ENCODE measurements at regions not wholly inside any gene's neighbourhood (a gene's known extent, or its start where the extent isn't known, plus 50 kb on each side); places are given as distances from the start of the nearest gene placed in this dataset.
"Not testable (repeated sequence)": the region's sequence is repeated elsewhere in the genome, so short reads cannot be mapped to it uniquely, and the experiment has no call there.

DNA sequence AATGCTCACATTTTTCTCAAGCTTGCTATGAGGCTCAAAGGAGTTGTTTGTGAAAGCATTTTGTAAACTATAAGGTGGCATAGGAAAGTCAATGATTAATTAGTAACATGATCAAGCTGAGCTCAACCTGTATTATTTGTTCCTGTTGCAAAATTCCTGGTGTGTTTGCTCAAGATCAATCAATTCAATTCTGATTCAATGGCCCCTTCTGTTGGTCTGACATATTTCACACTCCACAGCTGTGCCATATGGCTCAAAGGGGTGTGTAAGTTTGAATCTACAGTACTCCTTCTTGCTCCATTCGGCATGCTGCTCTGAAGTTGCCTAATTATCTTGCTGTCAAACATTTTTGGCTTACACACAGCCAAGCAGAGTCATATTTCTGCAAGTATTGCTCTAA, 341.6 kb upstream of the LRP1B start:
- no peak for ATAC-seq

DNA sequence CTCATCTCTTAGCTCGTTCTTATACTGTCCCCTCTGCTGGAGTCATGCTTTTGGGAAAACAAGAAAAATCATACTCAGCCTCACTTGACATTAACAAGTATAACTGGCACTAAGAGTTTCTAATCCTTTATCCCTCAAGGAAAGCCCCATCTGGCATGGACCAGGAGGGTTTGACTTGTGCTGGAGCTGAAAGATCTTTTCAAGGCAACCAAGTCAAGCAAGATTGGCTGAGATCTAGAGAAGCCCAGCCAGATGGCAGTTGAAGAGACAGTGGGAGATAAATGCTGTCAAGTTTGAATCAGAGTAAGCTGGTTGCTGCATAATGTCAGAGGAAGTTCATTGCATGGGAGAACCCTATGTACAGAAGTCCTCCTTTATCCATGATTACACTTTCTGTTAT, 336.5 kb upstream of the LRP1B start:
- no peak for ATAC-seq

DNA sequence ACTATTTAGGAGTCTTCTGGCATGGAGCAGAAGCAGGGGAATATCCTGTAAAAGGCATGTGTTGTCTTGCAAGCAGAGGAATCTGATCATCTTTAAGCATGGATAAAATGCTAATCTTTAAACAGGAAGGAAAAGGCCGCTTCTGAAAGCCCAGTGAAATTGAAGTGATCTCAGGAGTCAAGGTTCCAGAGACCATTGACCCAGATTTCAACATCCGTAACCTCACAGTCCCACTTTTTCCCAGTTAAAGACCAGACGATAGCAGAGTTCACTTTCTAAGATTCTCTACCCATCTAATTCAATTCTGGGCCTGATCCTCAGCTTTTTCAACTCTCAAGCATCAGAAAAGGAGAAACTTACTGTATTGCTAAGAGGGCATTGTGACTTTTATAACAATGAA, 332.2 kb upstream of the LRP1B start:
- no peak for ATAC-seq

DNA sequence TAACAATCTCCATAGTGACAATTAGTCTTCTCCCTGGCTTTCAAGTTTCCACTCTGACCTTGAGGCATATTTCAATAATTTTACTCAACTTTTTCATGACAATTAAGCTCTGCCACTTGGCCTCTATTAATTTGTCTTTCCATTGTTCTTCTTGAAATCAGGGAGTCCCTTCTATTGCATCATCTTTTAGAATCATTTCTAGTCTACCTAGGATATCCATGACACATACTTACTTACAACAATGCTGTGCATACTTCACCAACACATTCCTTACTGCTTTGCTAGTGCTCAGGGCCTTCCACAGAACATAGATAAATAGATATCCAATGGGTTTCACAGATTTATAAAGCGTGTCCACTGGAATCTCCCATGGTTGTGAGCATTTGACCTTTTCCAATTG, 331.5 kb upstream of the LRP1B start:
- no peak for ATAC-seq

DNA sequence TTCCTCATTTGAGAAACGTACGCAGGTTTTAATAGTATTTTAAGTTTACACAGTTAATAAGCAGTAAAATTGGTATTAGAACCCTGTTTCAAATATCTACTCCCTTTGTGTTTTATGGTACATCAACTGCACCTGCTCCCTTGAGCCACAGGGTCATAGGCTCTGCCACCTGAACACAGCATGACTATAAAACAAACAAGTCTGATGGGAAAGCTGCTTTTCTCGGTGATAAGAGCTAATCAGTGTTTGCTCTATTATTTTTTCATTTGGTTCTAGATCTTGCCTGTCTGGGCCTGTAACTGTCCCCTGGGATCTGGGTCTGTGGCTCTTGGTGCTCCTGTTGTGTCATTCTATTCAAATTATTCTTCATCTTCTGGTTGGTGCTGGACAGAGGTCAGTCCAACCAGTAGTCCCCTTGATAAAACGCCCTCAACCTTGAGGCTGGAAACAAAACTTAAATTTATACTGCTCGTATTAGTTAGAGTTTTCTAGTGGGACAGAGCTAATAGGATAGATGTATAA, 314.8 kb upstream of the LRP1B start:
- no peak for ATAC-seq

DNA sequence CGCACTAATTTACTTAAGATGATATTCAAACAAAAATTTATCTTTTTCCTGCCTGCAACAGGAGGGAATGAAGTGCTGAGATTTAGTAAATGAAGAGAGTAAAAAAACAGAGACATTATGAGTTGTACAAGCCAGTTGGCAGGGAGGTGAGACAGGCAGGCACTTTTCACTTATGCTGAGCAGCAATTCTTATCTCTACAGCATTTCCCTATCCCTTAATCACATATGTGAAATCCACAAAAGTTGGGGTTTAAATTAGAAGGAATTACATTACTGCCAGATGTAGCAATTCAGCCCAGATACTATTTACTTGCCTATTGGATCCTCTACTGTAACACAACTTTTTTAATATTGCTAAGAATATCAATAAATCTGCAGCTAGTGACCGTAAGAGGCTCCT, 314.2 kb upstream of the LRP1B start:
- ATAC-seq, result no peak

DNA sequence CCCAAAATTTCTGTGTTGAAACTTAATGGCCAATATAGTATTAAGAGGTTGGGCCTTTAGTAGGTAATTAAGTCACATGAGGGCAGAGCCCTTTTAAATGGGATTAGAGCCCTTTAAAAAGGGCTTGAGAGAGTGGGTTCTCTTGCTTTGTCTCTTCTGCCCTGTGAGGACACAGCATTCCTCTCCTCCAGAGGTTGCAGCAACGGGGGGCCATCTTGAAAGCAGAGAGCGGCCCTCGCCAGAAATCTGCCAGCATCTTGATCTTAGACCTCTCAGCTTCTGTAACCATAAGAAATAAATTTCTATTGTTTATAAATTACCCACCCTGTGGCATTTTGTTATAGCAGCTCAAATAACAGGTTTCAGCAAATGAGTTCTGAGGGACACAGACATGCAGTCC, 305.0 kb upstream of the LRP1B start:
- ATAC-seq, result no peak

DNA sequence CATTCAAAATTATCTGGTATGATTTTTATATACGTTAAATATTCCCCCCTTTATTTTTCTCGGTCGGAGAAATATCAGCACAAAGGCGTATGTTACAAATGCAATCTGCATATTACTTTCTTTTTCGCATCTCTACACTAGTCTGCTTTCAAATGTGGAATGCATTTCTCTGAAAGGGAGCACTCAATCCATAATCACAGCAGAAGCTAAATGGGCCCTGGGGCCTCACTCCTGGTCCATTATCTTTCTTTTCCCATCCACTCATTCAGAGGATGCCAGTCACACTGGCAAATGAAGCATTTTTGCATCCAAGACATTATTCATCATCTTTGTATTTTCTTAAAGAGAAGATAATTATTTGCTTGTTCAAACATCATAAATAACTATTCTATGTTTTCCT, 295.2 kb upstream of the LRP1B start:
- ATAC-seq, result no peak

DNA sequence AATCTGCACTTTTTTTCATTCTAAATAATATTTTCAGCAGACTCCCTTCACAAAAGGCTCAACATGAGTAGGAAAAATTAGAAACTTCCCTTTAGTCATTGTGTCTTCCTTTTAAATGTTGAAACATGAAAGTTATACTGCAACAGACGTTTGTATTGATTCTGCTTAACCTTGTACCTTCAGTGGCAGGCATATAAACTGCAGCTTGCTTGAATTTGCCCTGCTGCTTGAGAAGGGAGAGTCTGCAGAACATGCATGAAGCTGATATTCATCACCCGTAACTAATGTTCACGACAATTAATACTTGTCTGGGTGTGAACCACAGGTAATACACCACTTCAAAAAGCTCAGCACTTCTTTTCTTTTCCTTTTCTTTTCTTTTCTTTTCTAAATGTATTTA, 294.7 kb upstream of the LRP1B start:
- no peak for ATAC-seq

DNA sequence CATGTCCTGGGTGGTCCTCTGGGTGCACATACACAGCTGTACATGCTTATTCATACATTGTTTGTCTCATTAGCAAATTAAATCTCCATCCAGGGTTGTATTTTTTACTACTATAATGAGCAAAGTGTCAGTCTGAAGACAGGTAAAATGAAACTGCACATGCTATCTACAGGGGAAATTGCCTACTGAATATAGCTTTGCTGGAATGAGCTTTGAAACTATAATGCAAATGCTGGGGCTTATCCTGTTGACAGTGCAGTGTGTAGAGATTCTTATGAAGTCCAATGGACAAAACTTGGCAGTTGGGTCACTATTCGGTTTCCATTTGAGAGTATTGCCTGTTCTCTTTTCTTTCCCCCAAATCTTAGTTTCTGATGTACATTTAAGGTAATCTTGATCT, 292.8 kb upstream of the LRP1B start:
- ATAC-seq, result no peak

DNA sequence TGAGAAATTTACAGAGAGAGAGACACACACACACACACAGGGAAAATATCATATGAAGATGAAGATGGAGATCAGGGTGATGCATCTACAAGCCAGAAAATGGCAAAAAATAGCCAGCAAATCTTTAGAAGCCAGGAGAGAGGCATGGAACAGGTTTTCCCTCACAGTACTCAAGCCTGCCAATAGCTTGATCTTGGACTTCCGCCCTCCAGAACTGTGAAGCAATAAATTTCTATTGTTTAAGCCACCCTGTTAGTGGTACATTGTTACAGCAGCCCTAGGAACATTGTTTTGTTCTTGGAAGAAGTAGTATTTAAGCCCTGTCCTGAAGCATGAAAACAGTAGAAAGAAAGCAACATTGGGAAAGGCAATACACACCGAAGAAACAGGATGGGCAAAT, 292.0 kb upstream of the LRP1B start:
- ATAC-seq, result peak; percentile 32

DNA sequence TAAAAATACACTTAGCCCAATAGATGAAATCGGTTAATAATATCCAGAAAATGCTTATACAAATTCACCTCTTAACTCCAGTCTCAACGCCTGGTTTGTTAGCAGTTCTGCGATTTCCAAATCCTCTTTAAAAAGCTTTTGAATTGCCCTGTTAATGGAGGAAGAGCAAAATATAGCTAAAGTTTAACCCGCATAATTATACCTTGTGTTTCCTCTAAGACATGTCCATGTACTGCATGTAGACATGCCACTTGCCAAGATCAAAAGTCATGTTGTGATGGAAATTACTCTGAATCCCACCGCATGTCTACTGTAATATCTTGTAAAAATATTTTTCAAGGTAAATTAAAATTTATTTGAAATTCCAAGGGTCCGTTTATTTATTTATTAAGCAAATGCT, 291.2 kb upstream of the LRP1B start:
- no peak for ATAC-seq

DNA sequence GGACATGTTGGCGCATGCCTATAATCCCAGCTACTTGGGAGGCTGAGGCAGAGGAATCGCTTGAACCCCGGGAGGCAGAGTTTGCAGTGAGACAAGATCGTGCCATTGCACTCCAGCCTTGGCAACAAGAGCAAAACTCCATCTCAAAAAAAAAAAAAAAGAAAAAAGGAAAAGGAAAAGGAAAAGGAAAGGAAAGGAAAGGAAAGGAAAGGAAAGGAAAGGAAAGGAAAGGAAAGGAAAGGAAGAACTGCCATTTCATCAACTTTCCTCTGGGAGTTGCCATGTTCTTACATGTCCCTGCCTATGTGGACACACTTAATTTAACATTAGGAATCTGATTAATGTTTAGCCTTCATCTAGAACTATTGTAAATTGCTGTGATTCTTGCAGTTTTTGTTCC, 287.9 kb upstream of the LRP1B start:
- ATAC-seq, result not testable (repeated sequence)

DNA sequence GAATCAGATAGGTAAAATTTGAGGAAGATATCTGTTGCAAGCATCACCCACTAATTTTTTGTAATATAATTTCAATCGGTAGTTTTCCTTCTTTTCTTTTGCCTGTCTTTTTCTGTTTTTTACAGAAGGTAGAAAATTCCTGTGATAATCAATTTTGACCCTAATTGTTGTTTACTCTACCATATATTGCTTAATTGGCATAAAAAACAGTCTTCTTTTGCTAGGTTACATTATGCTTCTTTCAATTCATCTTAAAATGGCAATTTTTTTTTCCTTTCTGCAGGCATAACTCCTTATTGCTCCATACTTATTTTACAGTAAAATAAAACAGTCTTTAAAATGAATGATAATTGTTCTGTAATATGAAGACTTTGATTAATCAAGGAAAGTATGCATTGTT, 286.2 kb upstream of the LRP1B start:
- no peak for ATAC-seq

DNA sequence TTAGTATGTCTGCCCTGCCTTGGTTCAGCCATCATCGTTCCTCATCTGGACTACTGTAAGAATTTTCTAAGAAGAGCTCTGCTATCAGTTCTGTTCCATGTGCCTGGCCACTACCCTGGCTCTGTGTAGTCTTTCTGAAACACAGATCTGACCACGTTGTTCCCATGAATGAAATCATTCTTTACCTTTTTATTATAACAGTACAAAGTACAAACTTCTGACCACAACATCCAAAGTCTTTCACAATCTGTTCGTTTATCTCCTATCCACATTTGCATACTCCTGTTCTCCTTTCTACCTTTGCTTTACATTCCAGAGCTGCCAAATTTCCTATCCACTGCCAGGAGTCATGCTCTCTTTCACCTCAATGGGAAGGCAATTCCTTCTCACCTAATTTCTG, 284.6 kb upstream of the LRP1B start:
- ATAC-seq, result no peak

DNA sequence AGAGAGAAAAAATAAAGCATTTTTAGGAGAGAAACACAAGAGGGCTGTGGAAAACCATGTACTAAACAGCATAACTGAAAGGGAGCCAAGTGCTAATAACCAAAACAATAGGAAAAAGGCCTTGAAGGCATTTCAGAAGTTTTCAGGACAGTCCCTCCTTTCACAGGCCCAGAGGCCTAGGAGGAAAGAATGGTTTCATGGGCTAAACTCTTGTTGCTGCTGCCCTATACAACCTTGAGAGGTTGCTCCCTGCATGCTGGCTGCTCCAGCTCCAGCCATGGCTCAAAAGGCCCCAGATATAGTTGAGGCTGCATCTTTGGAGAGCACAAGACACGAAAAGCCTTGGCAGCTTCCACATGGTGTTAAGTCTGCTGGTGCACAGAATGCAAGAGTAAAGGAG, 267.4 kb upstream of the LRP1B start:
- ATAC-seq, result no peak

DNA sequence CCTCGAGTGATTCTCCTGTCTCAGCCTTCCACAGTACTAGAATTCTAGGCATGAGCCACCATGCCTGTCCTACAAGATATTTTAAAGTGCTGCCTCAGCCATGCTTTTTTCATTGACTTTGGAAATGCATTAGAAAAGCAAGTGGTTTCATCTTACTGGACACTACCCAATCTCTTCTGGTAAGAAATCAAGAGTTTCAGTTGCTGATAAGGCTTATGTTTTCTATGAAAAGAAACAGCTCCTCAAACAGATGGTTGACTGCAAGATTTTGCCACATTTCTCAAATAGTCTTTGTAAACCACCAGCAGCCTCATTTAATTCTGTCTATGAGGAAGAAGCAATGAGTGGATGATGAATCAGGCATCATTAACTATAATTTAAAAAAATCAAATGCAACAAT, 264.5 kb upstream of the LRP1B start:
- no peak for ATAC-seq

DNA sequence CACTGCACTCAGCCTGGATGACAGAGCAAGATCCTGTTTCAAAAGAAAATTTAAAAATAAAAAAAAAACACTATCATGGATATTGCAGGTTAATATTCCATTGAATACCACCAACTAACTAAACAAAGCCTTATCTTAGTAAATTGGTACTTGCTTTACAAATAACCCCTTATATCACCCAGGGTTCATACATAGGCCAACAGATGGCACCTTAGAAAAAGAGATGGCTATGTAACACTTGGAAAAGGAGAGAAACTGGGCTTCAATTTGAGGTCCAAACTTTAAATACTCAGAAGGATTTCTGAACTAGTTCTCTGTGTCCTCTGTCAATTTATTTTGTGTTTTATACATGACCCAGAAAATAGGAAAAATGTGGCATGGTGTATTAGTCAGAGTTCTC, 249.6 kb upstream of the LRP1B start:
- no peak for ATAC-seq

DNA sequence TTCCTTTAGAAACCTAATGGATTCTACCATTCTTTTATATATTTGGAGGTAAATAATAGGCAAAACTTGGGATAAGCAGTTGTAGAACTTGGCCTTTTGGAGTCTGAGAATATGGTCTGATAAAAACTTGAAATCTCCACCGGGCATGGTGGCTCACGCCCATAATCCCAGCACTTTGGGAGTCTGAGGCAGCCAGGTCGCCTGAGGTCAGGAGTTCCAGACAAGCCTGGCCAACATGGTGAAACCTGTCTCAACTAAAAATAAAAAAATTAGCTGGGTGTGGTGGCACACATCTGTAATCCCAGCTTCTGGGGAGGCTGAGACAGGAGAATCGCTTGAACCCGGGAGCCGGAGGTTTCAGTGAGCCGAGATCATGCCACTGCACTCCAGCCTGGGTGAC, 231.3 kb upstream of the LRP1B start:
- not testable (repeated sequence) for ATAC-seq

DNA sequence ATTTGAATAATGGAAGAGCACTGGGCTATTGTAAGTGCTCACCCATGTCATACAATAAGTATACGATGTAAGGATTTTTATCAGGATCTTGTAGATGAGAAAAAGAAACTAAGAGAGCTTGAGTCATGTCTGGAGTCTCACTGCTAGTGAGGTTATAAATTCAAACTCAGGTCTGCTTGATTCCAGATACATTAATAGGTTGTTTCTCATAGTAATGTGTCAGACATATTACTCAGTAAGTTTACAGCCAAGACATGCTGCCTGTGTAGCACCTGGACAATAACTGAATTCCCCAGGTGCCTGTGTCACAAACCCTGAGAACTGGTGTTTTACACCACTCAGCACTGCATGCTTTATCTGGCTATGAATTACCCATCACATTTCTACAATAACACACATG, 216.9 kb upstream of the LRP1B start:
- no peak for ATAC-seq

DNA sequence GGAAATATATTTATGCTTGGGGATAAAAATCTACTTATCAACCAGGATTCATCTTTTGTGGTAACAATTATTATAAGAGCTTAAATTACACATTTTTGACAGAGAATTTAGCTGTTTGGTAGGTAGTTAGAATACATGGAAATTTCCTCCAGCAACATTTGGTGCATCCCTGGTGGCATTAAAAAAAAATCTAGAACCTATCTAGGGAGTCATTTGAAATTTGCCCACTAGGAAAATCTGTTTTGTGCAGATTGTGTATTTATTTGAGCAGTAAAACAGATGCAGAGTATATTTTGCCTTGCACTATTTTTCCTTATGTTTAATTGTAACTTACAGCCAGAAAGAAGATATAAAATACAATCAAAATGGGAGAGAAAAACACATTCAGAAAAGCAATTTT, 208.4 kb upstream of the LRP1B start:
- ATAC-seq, result no peak

DNA sequence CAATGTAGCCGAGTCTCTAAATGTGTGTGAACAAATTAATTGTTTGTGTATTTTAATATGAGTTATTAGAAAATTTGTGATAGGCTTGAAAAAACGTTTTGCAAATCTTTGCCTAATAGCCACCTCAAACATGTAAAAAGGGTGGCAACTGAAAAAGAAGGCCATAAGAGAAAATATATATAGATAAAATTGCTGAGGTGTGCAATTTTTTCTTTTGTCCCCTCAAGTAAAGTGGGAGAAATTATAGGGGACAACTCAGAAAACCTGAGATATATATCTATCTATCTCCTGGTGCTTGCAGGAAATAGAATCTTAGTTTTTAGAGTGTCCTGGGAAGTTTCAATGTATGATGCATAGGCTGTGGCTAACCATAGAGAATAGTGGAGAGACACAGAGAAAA, 201.4 kb upstream of the LRP1B start:
- ATAC-seq, result no peak

DNA sequence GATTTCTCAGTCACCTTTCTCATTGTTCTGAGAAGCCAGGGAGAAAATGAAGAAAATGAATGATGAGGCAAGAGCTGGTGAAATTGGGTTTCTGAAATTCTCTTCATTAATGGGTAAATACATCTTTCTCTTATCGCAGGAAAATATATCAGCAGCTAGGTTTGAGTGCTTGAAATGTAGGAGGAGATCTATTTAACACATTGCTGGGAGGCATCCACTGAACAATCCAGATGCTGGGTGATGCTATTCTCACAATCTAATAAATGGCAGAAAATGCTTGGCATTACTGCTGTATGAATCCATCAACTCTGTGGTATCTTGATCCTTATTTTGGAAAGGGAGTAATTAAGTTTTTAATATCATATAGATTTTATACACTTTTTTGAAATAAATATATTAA, 199.6 kb upstream of the LRP1B start:
- no peak for ATAC-seq

DNA sequence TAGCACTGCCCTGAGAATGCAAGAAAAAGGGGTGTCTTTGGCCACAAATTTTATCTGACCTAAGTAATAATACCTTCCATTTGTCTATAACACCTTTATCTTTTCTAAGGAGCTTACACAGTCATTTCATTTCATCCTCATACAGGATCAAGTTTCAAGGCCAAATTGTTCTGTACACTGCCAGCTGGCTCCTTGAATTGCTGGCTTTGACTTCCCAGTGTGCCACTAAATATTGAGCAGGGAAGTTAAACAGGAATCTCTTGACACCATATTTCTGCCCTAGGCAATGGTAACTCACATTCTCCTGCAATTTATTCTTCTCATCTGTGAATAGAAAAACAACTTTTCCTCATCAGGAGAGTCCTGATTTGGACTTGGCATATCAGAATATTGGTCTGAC, 195.1 kb upstream of the LRP1B start:
- no peak for ATAC-seq

DNA sequence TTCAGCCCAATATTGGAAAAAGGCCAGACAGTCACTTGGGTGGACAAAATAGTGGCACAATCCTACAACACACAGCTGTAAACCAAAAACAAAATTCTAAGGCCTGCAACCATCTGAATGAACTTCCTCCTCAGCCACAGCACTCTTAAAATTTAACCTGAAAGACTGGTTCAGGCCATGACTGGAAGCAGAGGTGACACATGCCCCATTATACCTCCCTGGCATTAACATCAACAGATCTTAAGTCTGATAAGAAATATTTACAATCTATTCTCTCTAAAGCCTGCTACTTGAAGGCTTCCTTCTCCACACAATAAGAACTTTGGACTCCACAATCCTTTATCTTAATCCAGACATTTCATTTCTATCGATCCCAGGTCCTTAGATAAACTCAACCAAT, 192.4 kb upstream of the LRP1B start:
- ATAC-seq, result peak; percentile 75

DNA sequence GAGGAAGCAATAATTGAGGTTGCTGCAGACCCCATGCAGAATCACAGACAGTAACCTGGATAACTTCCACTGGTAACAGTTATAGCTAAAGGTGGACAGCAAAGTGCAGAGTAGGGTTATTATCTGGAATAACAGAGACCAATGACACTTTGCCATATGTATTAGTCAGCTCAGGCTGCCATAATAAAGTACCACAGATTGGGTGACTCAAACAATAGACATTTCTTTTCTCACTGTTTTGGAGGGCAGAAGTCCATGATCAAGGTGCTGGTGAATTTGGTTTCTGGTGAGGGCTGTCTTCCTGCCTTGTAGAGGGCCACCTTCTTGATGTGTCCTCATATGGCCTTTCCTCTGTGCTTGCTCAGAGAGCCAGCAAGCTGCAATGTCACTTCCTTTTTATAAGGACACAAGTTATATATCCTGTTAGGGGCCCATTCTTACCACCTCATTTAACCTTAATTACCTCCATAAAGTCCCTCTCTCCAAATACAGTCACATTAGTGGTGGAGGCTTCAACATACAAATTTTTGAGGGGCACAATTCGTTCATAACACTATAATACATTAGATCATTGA, 191.0 kb upstream of the LRP1B start:
- ATAC-seq, result no peak
